VCaP (cell line): ENCODE measurements at regions not wholly inside any gene's neighbourhood (a gene's known extent, or its start where the extent isn't known, plus 50 kb on each side); places are given as distances from the start of the nearest gene placed in this dataset.

Experiments
- H3K27ac ChIP-seq: fragments of 450-650 bp; 2 replicates; pipeline ENCODE4 v1.5.1; 2017
- TF ChIP-seq, protein P1 (sequence below): fragments of 450-650 bp; conservative IDR thresholded peaks from 2 replicates; pipeline ENCODE4 v1.5.1; 2017; ENCODE audit warnings: mild to moderate bottlenecking, moderate library complexity

DNA sequence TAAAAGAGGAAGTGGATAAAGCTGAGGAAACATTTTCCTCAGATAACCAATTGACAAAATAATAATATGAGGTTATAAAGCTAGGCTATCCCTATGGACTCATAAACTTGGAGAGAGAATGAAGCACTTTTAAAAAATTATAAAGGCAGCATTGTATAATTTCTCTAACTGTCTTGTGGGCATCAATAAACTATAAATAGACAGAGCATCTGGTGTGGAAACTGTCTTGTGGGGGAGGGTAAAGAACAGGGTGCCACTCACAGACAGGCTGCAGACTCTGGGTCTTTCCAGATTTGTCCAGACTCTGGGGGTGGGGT is 333.5 kb downstream of the BUD13 start:
- H3K27ac ChIP-seq: no peak overlapping the region
- TF ChIP-seq, protein P1, sequence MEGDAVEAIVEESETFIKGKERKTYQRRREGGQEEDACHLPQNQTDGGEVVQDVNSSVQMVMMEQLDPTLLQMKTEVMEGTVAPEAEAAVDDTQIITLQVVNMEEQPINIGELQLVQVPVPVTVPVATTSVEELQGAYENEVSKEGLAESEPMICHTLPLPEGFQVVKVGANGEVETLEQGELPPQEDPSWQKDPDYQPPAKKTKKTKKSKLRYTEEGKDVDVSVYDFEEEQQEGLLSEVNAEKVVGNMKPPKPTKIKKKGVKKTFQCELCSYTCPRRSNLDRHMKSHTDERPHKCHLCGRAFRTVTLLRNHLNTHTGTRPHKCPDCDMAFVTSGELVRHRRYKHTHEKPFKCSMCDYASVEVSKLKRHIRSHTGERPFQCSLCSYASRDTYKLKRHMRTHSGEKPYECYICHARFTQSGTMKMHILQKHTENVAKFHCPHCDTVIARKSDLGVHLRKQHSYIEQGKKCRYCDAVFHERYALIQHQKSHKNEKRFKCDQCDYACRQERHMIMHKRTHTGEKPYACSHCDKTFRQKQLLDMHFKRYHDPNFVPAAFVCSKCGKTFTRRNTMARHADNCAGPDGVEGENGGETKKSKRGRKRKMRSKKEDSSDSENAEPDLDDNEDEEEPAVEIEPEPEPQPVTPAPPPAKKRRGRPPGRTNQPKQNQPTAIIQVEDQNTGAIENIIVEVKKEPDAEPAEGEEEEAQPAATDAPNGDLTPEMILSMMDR: no peak

DNA sequence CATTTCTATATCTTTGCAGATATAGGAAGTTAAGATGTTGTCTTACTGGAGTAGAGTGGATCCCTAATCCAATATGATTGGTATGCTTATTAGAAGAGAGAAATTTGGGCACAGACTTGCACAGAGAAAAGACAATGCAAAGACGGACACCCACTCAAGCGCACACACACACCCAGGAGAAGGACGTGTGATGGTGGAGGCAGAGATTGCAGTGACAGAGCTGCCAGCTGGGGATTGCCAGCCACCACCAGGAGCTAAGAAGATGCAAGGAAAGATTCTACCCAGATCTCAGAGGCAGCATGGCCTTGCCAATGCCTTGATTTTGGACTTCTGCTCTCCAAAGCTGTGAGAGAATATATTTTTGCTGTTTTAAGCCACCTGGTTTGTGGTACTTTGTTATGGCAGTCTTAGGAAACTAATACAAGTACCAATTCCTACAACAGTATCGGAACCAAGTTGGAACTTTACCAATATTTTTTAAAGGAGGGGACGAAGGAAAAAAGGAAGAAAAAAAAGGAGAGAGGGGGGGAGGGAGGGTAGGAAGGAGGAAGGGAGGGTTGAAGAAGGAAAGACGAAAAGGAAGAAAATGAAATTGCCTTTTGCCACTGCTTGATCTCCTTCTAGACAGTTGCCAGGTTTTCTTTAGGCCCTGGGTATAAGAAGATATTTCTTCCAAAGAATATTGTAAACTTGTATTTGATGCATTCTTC is 334.0 kb downstream of the BUD13 start:
- no peak overlapping the region for H3K27ac ChIP-seq
- TF ChIP-seq, protein P1: no peak

DNA sequence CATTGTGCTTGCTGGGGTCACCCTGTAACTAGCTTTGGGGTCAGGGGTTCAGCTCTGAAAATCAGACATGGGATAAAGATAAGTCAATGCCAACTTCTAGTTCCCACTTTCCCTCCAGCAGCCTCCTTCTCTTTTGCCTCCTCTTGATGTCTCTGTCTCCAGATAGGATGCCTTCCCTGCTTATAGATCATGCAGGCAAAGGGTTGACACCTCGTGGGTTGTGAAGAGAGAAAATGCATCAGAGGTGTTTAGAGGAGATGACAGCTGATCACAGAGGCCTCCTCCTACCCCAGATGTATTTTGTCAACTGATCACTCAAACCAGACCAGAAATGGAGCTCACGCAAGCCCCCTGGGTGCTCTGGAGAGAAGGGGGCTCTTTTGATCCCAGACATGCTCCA is 337.8 kb downstream of the BUD13 start:
- TF ChIP-seq, protein P1: no peak

DNA sequence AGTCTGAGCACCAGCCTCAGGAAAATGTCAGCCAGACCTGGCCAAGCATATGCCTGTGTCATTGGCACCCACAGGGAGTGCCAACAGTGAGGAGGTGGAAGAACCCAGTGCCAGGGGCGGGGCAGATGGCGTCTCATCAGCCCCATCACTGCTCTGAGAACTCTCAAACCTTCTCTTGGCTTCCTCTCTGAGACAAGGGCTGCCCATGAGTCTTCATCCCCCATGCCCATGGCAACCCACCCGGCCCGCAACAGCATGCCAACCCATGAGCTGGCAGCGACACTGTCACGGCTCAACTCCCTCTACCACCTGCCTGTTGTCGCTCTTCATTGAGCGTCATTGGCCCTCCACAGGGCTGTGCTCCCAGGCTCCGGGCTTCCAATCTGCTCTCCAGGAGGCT is 340.5 kb downstream of the BUD13 start:
- TF ChIP-seq, protein P1: no peak
- no peak overlapping the region for H3K27ac ChIP-seq

More for the DNA sequence above, 337.8 kb downstream of the BUD13 start:
- no peak overlapping the region for H3K27ac ChIP-seq

DNA sequence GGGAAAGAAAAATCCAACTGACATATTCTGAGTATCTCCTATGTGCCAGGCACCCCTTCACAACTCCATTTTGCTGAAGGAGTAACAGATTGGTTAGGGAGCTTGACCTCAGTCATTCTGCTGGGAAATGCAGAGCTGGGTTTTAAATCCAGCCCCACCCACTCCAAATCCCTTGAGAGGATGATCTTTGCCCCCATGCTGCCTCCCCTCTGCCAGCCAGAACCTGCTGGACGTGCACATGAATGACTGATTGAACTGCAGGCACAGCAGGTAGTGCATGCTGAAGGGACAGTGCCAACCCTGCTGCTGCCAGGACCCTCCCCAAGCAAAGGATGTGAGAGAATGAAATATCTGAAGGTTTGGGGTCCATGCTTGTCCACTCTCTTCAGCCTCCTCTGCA is 340.9 kb downstream of the BUD13 start:
- no peak overlapping the region for H3K27ac ChIP-seq
- TF ChIP-seq, protein P1: no peak

DNA sequence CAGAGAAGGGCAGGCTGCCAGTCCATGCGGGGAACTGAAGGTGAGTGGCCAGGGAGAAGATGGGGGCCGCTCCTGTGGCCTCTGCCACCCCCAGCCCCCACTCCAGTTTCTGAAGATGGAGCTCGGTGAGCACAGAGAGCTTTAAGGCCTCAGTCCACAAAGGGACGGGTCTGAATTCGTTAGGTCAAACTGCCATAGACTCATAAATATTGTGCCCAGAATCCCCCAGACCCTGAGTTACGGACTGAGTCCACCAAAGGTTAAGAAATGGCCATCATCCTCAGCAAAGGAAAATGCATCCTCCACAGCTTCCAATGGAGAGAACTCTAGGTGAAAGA is 344.2 kb downstream of the BUD13 start:
- TF ChIP-seq, protein P1: no peak

DNA sequence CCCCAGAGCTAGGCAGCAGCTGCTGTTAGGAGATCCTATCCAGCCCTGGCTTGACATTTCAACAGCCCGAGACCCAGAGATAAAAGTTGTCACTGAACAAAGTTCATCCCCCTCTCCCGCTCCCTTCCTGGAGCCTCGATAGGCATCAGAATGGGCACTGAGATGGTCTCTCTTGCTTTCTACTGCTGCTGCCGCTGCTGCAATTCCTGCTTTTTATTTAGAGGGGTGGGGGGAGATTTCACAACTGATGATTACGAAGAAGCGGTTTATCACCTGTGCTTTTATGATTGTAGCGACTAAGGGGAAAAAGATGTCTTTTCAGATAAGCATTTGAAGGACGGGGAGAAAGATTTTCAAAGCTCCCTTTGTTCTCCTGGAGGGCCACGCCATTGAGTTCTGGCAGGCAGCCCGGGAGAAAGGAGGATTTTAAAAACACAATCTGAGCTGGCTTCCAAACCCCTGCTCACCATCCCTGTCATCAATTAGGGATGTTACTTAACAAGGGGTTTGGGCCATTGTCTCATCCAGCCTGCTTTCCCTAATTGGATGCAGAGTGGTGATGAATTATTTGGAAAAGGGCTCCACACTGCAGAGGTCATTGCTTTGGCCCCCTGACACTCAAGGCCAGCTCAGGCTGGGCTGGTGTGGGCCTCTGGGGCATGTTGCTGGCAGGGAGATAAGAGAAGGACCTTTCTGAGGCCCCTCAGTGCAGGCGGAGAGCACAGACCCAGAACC is 344.7 kb downstream of the BUD13 start:
- TF ChIP-seq, protein P1: no peak
- H3K27ac ChIP-seq: peak overlapping the region; percentile 64

More for the DNA sequence above, 344.2 kb downstream of the BUD13 start:
- H3K27ac ChIP-seq: peak overlapping the region; percentile 64
